ENCODE measurements at regions not wholly inside any gene's neighbourhood (a gene's known extent, or its start where the extent isn't known, plus 50 kb on each side); places are given as distances from the start of the nearest gene placed in this dataset.

GRCh38 chr6:170211404-170212025 lies 79.4 kb downstream of the DLL1 start:
- Mint-ChIP-seq H3K4me3 (no peak overlapping the region), H3K27me3 (no peaks in the 10 kb centered on the region), H3K9me3 (peaks cover 0 to 12% (median 0%) of the 10 kb centered on the region in 7 donors), H3K36me3 (no peaks in the 10 kb centered on the region), H3K4me1 (peaks cover 0 to 3% (median 0%) of the 10 kb centered on the region in 4 donors), H3K27ac (no peak overlapping the region)
- Histone ChIP-seq H3K4me1 (ENCODE audit: control insufficient read depth, insufficient read depth, low read length, poor library complexity, severe bottlenecking) (no peaks in the 10 kb centered on the region), H3K36me3 (ENCODE audit: control insufficient read depth, insufficient read depth, low read length) (no peaks in the 10 kb centered on the region), H3K9me3 (ENCODE audit: control insufficient read depth in 2 of 2, low read length in 2 of 2) (no peaks in the 10 kb centered on the region), H3K27me3 (ENCODE audit: control insufficient read depth, insufficient read depth, low read length) (no peaks in the 10 kb centered on the region), H3K27ac (ENCODE audit: insufficient read depth, low read length, poor library complexity, severe bottlenecking) (no peak overlapping the region), H3K4me3 (ENCODE audit: low read depth, low read length) (no peak overlapping the region)
- ATAC-seq (ENCODE audit: low read depth in 2 of 2): no peak
- DNase-seq: no peak

GRCh38 chr6:170210651-170211403 lies 80.1 kb downstream of the DLL1 start:
- H3K27ac ChIP-seq (ENCODE audit: insufficient read depth, low read length, poor library complexity, severe bottlenecking): no peak overlapping the region
- no peak for ATAC-seq (ENCODE audit: low read depth in 2 of 2)
- no peaks in the 10 kb centered on the region for H3K27me3 Mint-ChIP-seq
- no peak overlapping the region for H3K4me3 ChIP-seq (ENCODE audit: low read depth, low read length)
- no peaks in the 10 kb centered on the region for H3K4me1 ChIP-seq (ENCODE audit: control insufficient read depth, insufficient read depth, low read length, poor library complexity, severe bottlenecking)
- no peaks in the 10 kb centered on the region for H3K36me3 ChIP-seq (ENCODE audit: control insufficient read depth, insufficient read depth, low read length)
- peaks cover 0 to 14% (median 0%) of the 10 kb centered on the region in 7 donors for H3K9me3 Mint-ChIP-seq
- no peak overlapping the region for H3K27ac Mint-ChIP-seq
- DNase-seq: no peak
- no peaks in the 10 kb centered on the region for H3K9me3 ChIP-seq (ENCODE audit: control insufficient read depth in 2 of 2, low read length in 2 of 2)
- H3K4me1 Mint-ChIP-seq: peaks cover 0 to 3% (median 0%) of the 10 kb centered on the region in 4 donors
- H3K4me3 Mint-ChIP-seq: no peak overlapping the region
- H3K36me3 Mint-ChIP-seq: no peaks in the 10 kb centered on the region
- H3K27me3 ChIP-seq (ENCODE audit: control insufficient read depth, insufficient read depth, low read length): no peaks in the 10 kb centered on the region

DNA sequence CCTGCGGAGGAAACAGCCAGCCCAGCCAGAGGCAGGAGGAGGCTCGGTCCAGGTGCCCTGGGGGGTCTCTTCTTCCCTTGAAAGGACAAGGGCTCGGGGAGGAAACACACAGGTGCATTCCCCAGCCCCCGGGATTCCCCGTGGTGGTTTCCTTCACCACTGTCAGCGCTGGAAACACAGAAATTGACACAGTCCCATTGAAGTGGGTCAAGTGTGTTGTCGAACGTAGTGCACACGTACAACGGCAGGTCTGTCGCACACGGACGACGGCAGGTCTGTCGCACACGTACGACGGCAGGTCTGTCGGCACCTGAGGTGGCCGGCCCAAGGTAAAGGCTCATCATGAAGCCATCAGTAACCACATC lies 80.9 kb downstream of the DLL1 start:
- no peaks in the 10 kb centered on the region for H3K9me3 ChIP-seq (ENCODE audit: control insufficient read depth in 2 of 2, low read length in 2 of 2)
- H3K27me3 ChIP-seq (ENCODE audit: control insufficient read depth, insufficient read depth, low read length): no peaks in the 10 kb centered on the region
- H3K36me3 ChIP-seq (ENCODE audit: control insufficient read depth, insufficient read depth, low read length): no peaks in the 10 kb centered on the region
- no peak overlapping the region for H3K4me3 ChIP-seq (ENCODE audit: low read depth, low read length)
- no peak for ATAC-seq (ENCODE audit: low read depth in 2 of 2)
- H3K27ac Mint-ChIP-seq: no peak overlapping the region
- no peaks in the 10 kb centered on the region for H3K36me3 Mint-ChIP-seq
- H3K27me3 Mint-ChIP-seq: no peaks in the 10 kb centered on the region
- peaks cover 0 to 14% (median 0%) of the 10 kb centered on the region in 7 donors for H3K9me3 Mint-ChIP-seq
- no peaks in the 10 kb centered on the region for H3K4me1 ChIP-seq (ENCODE audit: control insufficient read depth, insufficient read depth, low read length, poor library complexity, severe bottlenecking)
- peaks cover 0 to 3% (median 0%) of the 10 kb centered on the region in 4 donors for H3K4me1 Mint-ChIP-seq
- H3K27ac ChIP-seq (ENCODE audit: insufficient read depth, low read length, poor library complexity, severe bottlenecking): no peak overlapping the region
- no peak overlapping the region for H3K4me3 Mint-ChIP-seq
- no peak for DNase-seq

DNA sequence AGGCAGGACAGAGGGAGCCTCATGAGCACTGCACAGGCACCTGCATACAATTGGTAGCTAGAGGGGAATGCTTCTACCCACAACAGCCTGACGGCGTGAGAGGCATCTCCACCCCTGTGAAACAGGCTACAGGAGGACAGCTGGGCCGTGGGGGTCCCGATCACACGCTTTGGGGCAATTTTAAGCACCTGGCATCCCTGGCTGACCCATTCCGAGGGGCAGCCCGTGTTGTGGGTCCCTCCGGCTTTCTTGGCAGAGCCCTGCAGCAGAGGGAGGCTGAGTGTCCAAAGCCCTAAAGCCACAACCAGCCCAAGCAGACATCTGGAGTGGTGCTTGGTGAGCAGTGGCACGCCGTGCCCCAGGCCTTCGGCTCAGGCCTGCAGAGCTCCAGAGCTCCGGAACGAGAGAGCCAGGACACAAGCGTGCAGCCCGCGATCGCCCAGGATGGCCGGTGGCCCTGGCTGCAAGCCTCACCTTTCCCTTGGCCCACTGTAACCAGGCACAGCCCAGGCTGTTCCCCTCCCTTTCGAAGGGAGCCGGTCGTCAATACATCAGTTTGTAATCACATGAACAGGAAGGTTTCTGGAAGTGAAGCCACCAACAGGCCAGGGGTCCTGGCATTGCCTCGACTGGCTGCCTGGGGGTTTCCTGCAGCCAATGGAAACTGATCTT lies 81.4 kb downstream of the DLL1 start:
- Mint-ChIP-seq H3K4me1 (peaks cover 0 to 3% (median 0%) of the 10 kb centered on the region in 4 donors), H3K9me3 (peaks cover 0 to 14% (median 2%) of the 10 kb centered on the region in 7 donors), H3K4me3 (no peak overlapping the region), H3K27me3 (no peaks in the 10 kb centered on the region), H3K27ac (no peak overlapping the region), H3K36me3 (no peaks in the 10 kb centered on the region)
- Histone ChIP-seq H3K36me3 (ENCODE audit: control insufficient read depth, insufficient read depth, low read length) (no peaks in the 10 kb centered on the region), H3K4me3 (ENCODE audit: low read depth, low read length) (no peak overlapping the region), H3K4me1 (ENCODE audit: control insufficient read depth, insufficient read depth, low read length, poor library complexity, severe bottlenecking) (no peaks in the 10 kb centered on the region), H3K27me3 (ENCODE audit: control insufficient read depth, insufficient read depth, low read length) (no peaks in the 10 kb centered on the region), H3K9me3 (ENCODE audit: control insufficient read depth in 2 of 2, low read length in 2 of 2) (no peaks in the 10 kb centered on the region), H3K27ac (ENCODE audit: insufficient read depth, low read length, poor library complexity, severe bottlenecking) (no peak overlapping the region)
- ATAC-seq (ENCODE audit: low read depth in 2 of 2) (no peak), DNase-seq (no peak)

GRCh38 chr6:170208651-170209353 lies 82.1 kb downstream of the DLL1 start:
- Mint-ChIP-seq H3K27me3 (no peaks in the 10 kb centered on the region), H3K4me3 (no peak overlapping the region), H3K27ac (peak overlapping the region in 1 of 3 donors; percentile 14), H3K9me3 (peaks cover 0 to 14% (median 6%) of the 10 kb centered on the region in 7 donors), H3K4me1 (peaks cover 0 to 3% (median 0%) of the 10 kb centered on the region in 4 donors), H3K36me3 (no peaks in the 10 kb centered on the region)
- Histone ChIP-seq H3K9me3 (ENCODE audit: control insufficient read depth in 2 of 2, low read length in 2 of 2) (no peaks in the 10 kb centered on the region), H3K36me3 (ENCODE audit: control insufficient read depth, insufficient read depth, low read length) (no peaks in the 10 kb centered on the region), H3K27ac (ENCODE audit: insufficient read depth, low read length, poor library complexity, severe bottlenecking) (no peak overlapping the region), H3K4me1 (ENCODE audit: control insufficient read depth, insufficient read depth, low read length, poor library complexity, severe bottlenecking) (no peaks in the 10 kb centered on the region), H3K4me3 (ENCODE audit: low read depth, low read length) (no peak overlapping the region), H3K27me3 (ENCODE audit: control insufficient read depth, insufficient read depth, low read length) (no peaks in the 10 kb centered on the region)
- no peak for ATAC-seq (ENCODE audit: low read depth in 2 of 2)
- no peak for DNase-seq

DNA sequence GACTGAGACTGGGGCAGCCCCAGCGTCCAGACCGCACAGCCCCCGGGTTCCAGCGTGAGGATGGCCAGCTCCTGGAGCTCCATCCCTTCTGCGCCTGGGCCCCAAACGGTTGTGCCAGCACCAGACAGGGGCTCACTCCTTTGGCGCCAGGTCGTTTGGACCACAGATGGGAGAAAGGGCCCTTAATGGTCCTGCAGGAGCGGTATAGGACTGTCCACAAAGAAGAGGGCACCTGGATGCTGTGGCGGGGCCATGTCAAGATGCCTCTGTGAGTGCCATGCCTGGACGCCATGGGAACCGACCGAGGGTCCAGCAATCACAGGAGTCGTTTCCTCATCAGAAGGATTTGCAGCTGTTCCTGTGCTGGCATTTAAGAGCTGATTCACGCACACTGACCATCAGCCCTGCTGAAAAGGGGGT lies 82.7 kb downstream of the DLL1 start:
- ATAC-seq (ENCODE audit: low read depth in 2 of 2) (no peak), DNase-seq (no peak)
- Mint-ChIP-seq H3K36me3 (no peaks in the 10 kb centered on the region), H3K27me3 (no peaks in the 10 kb centered on the region), H3K4me1 (peaks cover 0 to 3% (median 0%) of the 10 kb centered on the region in 4 donors), H3K4me3 (no peak overlapping the region), H3K27ac (no peak overlapping the region), H3K9me3 (peaks cover 0 to 14% (median 8%) of the 10 kb centered on the region in 7 donors)
- Histone ChIP-seq H3K27me3 (ENCODE audit: control insufficient read depth, insufficient read depth, low read length) (no peaks in the 10 kb centered on the region), H3K4me3 (ENCODE audit: low read depth, low read length) (no peak overlapping the region), H3K27ac (ENCODE audit: insufficient read depth, low read length, poor library complexity, severe bottlenecking) (no peak overlapping the region), H3K9me3 (ENCODE audit: control insufficient read depth in 2 of 2, low read length in 2 of 2) (no peaks in the 10 kb centered on the region), H3K4me1 (ENCODE audit: control insufficient read depth, insufficient read depth, low read length, poor library complexity, severe bottlenecking) (no peaks in the 10 kb centered on the region), H3K36me3 (ENCODE audit: control insufficient read depth, insufficient read depth, low read length) (no peaks in the 10 kb centered on the region)

DNA sequence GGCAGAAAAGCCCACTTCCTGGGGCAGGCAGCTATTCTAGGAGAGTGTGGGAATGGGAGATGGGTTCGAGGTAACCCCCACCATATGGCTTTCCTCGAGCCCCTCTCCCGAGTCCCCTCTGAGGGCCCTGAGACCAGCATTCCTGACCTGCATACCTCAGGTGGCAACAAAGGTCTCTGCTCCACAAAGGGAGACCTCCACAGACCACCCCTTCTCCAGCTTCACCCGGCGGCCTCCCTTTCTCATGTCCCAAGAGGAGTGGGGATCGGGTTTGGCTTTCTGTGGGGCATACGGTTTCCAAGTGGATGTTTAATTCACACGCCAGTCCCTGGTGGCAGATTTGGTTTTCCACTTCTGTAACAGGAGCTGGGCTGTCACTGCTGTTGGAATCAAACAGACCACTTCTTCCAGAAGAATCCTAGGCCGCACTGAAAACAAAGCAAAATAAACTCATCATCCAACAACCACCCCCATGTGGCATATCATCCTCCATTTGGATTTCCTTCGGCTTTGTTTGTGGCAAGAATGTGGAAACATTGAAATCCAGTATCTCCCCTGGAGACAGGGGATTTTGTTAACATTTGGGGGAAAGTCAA lies 83.2 kb downstream of the DLL1 start:
- no peak for ATAC-seq (ENCODE audit: low read depth in 2 of 2)
- Histone ChIP-seq H3K4me1 (ENCODE audit: control insufficient read depth, insufficient read depth, low read length, poor library complexity, severe bottlenecking) (no peaks in the 10 kb centered on the region), H3K36me3 (ENCODE audit: control insufficient read depth, insufficient read depth, low read length) (no peaks in the 10 kb centered on the region), H3K27ac (ENCODE audit: insufficient read depth, low read length, poor library complexity, severe bottlenecking) (no peak overlapping the region), H3K27me3 (ENCODE audit: control insufficient read depth, insufficient read depth, low read length) (no peaks in the 10 kb centered on the region), H3K4me3 (ENCODE audit: low read depth, low read length) (no peak overlapping the region), H3K9me3 (ENCODE audit: control insufficient read depth in 2 of 2, low read length in 2 of 2) (no peaks in the 10 kb centered on the region)
- Mint-ChIP-seq H3K4me1 (peaks cover 0 to 3% (median 0%) of the 10 kb centered on the region in 4 donors), H3K27me3 (no peaks in the 10 kb centered on the region), H3K36me3 (no peaks in the 10 kb centered on the region), H3K27ac (peak overlapping the region in 1 of 3 donors; percentile 14), H3K9me3 (peaks cover 0 to 15% (median 9%) of the 10 kb centered on the region in 7 donors), H3K4me3 (no peak overlapping the region)
- DNase-seq: no peak
